HG03280 (cell line): ENCODE measurements at regions not wholly inside any gene's neighbourhood (a gene's known extent, or its start where the extent isn't known, plus 50 kb on each side); places are given as distances from the start of the nearest gene placed in this dataset.

Experiments used
- ATAC-seq: cut with Tn5 transposase; IDR thresholded peaks from one replicate; pipeline ENCODE4 v1.9.1; 2021; ENCODE audit warnings: mild to moderate bottlenecking, moderate library complexity; ENCODE audit not compliant: unreplicated experiment

DNA sequence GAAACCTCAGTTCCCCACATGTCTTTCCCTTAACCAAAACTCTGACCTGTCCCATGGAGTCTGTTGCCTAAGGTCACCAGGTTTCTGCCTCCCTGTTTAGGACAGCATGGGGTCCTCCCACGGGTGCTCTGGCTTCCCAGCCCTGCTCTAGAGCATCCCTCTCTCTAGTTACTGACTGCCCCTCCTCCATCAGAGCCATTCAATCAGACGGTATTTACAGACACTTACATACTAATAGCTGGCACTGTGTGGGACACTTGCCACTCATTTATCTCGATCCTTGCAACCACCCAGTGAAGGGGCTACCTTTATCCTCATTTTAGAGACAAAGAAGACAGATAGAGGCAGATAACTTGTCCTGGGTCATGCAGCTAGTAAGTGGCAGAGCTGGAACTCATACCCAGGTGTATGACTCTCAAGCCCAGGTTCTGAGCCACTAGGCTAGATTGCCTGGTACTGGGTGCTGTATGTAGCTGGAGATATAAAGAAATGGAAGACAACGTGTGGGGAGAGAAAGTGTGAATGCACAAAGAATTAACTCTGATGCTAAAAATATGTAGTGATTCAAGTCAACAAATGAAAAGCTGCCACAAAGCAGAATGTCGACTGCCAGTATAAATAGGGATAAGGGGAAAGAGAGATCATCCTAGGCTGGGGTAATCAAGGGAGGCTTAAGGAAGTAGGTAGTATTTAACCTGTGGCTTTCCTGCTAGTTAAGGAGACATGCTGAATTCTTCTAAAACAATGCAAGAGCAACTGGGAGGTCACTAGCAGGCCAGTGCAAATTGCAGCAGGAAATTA lies 52.5 kb upstream of the PDE8B start:
- ATAC-seq: no peak

DNA sequence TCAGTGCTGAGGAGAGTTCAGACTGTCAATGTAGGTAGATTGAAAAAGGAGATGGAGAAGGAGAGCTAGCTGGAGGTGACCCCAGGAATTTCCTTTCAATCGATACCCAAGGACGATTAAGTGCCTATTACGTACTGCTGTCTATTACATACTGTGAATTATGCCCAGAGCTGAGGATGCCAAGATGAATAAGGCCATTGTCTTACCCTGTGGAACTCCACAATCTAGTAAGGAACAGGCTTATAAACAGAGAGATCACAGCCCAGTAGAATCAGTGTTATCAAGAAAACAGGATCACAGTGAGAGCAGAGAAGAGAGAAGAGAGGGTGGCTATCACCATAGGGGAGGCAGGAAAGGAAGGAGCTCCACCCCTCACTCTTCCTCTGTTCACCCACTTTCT lies 54.1 kb upstream of the PDE8B start:
- no peak for ATAC-seq

DNA sequence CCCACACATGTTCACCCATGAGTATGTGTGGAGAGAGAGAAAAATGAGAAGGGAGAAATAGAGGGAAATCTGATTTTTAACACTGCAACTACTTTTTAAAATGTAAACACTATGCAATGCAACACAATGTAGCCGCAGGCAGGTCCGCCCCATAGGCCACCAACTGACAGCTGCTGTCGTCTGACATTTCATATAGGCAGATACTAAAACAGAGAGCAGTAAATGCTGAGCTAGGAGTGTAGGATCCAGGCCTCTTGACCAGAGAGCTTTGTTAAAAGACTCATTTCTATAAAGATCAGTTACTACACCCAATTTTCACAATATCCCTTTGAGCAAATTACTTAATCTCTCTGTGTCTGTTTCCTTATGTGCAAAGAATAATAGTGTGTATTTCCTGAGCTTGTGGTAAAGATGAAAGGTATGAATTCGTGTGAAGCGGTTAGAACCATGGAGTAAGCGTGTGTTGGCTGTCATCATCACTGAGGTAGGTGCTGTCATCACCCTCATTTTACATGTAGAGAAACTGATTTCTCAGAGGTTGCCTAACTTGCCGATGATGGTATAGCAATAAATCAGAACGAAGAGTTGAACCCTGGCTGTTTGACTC lies 55.2 kb upstream of the PDE8B start:
- ATAC-seq: no peak

DNA sequence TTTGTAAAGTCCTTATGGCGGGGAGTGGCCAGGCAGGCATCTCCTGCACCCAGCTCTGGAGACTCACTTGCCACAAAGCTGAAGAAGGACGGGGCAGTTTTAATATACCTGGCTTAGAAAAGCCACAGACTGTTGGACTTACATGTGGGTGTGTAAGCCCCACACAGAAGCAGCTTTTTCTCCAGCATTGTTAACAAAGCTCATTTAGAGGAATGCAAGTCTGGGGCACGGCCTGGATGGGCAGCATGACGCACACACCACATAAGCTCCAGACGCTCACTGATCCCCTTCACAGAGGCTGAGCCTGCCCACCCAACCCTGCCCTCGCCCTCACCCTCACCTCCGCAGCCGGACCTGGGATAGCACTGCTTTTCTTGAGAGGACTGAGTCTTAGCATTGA lies 58.0 kb upstream of the PDE8B start:
- no peak for ATAC-seq

DNA sequence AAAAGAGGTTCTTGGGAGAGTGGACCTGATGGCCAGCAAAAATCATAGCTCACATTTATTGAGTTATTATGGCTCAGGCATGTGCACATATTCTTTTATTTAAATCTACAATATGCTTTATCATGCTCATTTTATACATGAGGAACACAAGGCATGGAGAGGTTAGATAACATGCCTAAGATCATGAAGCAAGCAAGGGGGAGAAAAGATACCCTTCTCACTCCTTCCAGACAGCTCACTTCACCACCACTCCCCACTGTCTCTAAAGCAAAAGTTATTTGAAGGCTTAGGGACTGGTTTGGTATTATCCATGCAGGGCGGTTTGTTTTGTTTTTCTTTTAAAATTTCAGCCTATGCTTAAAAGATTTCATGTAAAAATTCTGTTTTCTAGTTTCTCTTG lies 59.0 kb upstream of the PDE8B start:
- no peak for ATAC-seq

DNA sequence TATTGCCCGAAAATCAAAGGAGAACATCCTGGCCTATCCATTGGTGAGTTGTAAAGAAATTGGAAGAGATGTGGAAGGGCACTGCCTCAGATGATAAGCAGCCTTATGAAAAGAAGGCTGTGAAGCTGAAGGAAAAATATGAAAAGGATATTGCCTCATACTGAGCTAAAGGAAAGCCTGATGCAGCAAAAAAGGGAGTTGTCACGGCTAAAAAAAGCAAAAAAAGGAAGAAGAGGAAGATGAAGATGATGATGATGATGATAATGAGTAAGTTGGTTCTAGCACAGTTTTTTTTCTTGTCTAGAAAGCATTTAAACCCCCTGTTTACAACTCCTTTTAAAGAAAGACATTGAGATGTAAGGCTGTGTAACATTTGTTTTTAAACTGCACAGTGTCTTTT lies 59.8 kb upstream of the ZBED3 start:
- no peak for ATAC-seq

DNA sequence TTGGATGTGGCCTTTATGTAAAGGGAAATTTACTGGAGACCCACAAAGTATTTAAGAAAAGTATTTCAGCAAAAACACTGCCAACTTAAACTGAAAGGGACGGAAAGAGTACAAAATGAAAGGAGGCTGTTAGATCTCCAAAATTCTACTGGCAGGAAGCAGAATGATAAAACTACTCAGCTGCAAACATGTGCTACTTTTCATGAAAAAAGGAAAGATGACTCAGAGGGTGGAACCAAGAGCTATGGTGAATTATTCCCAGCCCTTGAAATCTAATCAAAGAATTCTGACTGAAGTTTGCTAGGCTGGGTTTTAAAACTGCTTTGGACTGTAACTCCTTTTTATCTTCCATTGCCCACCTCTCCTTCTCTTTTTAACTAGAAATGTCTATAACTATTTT lies 58.6 kb upstream of the ZBED3 start:
- ATAC-seq: no peak

DNA sequence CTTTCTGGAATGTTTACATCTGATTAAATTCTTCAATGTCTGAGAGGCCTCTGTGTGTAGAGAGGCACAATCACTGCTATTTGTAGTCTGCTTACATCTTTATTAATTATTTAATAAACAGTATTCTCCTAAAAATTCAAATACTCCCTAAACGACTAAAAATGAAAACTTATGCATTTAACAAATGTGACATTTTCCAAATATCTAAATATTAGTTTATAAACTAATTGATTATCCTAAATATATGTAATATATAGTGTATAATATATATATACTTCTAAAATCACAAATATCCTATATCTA lies 57.7 kb upstream of the ZBED3 start:
- no peak for ATAC-seq

DNA sequence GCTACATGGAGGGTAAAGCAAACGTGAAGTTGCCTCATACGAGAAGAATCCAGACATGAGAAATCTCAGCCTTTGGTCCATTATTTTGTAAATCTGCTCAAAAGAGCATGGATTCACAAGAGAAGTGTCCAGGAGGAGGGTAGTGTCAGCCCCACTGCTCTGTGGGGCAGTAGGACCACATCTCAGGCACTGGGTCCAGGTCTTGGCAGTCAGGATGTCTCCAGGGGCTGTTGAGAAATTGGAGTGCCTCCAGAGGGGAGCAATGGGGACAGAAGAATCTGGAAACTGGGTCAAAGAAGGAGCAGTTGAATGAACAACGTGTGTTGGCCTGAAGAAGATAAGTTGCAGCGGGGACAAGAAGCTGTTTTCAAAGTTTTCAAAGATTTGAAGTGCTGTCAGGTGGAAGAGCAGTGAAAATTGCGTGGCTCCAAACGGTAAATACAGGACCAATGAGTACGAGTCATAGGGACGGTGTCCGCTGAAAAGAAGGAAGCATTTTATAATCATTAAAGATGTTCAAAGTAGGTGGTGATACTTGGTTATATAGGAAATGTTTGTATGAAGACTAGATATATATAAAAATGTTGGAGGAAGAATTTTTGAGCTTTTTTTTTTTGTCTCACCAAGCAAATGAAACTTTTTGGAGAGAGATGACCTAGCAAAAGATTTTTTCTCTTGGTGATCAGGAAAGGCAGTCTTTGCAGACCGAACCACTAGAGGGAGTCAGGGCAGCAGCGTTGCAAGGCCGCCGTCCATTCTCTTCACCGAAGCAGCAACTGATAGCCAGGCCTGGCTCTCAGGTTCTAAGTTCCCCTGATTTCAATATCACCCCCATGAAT lies 57.1 kb upstream of the ZBED3 start:
- ATAC-seq: peak; percentile 77

DNA sequence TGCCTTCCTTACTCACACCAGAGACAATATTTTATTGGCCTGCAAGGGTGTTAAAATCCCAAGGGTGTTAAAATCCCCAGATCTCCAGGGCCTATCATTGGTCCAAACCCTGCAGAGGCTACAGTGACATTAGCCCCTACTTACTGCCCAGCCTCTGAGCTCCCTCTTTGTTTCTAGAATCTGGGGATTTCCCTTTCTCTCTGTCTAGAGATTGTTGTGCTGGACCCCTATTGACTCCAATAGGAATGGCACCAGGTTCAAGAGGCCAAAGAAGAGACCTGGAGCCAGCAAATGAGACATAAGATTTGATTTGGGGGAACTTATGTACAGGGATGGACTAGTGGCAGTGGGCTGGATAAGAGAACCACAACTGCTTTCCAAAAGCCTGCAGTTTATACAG lies 53.3 kb upstream of the ZBED3 start:
- no peak for ATAC-seq

DNA sequence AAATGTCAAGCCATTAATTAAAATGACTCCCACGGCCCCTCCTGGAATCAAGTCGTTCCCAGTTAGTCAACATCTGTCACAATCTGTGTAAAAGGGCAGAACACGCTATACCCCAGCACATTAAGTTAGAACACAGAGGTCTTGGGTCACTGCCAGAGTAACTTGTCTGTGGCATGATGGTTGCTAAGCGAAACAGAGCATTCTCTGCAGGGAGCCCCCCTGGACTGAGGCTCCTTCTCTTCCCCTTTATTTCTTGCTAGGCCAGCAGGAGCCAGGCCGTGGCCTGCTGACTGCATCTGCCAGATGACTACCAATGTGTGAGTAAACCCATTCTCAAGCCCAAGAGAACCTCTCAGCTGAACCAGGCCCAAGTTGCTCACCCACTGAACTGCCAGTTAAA lies 51.9 kb upstream of the ZBED3 start:
- ATAC-seq: no peak
